DMS53 treated with DMSO at 0.1 percent for 48 hours (cell line): ENCODE measurements at regions not wholly inside any gene's neighbourhood (a gene's known extent, or its start where the extent isn't known, plus 50 kb on each side); places are given as distances from the start of the nearest gene placed in this dataset.
"Not testable (repeated sequence)": the region's sequence is repeated elsewhere in the genome, so short reads cannot be mapped to it uniquely, and the experiment has no call there.

Experiments
- DNase-seq: peaks from one replicate; lab custom pipeline; 2025; ENCODE audit not compliant: unreplicated experiment; lab: John Stamatoyannopoulos, UW

DNA sequence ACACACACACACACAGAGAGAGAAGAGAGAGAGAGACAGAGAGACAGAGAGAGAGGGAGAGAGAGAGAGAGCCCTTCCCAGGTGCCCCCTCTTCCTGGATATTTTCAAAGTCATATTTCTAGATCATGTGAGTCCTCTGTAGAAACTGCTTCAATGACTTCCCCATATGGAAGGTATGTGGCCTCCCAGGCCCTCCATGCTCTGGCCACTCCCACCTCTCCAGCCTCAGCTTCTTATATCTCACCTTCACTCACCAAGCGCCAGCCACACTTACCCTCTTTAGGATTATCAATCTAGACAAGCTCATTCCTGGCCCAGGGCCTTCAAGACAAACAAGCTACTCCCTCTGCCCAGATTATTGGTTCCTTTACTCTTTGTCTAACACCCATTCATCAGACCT lies 259.7 kb downstream of the MTERF1 start:
- no peak for DNase-seq

DNA sequence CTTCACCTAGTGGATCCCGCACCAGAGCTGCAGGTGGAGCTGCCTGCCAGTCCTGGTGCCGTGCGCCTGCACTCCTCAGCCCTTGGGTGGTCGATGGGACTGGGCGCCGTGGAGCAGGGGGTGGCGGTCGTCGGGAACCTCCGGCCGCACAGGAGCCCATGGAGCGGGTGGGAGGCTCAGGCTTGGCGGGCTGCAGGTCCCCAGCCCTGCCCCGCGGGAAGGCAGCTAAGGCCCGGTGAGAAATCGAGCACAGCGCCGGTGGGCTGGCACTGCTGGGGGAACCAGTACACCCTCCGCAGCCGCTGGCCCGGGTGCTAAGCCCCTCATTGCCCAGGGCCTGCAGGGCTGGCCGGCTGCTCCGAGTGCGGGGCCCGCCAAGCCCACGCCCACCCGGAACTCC lies 253.2 kb downstream of the MTERF1 start:
- not testable (repeated sequence) for DNase-seq

GRCh38 chr7:91628742-91629141 lies 251.8 kb downstream of the MTERF1 start:
- DNase-seq, result no peak

- no peak for DNase-seq
Observed at GRCh38 chr7:91630581-91631380, 249.7 kb downstream of the MTERF1 start.

DNA sequence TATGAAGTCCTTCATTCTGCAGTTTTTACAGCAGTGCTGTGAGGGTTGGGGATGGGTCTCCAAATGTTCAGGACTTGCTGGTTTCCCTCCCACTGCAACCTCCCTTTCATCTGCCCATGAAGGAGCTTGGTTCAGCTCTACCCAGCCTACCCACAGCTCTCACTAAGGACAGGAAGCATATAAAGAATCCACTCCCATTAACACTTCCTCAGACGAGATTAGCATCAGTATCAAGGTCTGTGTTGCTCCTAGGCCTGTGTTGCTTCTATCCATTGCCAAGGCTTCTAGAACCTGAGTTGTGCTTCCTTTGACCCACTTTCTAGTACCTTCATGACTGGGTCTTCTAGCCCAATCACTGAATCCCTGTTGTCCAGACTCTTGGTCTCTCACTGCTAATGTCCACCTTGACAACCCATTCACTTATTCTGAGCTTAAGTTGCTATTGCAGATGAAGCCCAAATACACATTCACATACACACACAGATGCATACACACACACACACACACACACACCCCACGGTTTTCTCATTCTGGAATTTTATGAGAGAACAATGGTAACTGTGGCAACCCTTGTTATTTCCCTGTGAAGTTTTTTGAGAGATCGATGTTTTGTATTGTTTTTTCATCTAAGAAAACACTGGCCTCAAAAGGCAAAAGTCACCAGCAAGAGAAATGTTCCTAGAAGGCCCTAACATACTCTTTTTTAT lies 248.1 kb downstream of the MTERF1 start:
- DNase-seq, result peak; percentile 35

DNA sequence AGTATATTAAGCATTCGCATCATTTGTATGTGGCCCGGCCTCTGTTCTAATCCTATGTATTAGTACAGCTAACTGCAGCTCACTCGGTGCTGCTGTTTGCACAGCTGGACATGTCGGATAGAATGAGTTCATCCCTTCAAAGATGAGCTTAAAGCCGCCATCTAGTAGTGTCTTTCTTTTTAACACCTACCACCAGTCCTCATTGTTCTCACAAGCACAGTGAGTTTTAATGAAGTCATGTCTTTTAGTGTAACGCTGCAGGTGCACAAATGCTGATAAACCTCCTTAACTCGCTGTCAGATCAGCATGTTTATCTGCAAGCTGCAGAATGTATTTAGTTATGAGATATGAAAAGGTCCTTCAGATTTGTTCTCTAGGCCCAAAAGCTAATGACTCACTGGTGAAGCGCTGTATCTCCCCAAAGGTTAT lies 247.5 kb downstream of the MTERF1 start:
- peak; percentile 94 for DNase-seq

DNA sequence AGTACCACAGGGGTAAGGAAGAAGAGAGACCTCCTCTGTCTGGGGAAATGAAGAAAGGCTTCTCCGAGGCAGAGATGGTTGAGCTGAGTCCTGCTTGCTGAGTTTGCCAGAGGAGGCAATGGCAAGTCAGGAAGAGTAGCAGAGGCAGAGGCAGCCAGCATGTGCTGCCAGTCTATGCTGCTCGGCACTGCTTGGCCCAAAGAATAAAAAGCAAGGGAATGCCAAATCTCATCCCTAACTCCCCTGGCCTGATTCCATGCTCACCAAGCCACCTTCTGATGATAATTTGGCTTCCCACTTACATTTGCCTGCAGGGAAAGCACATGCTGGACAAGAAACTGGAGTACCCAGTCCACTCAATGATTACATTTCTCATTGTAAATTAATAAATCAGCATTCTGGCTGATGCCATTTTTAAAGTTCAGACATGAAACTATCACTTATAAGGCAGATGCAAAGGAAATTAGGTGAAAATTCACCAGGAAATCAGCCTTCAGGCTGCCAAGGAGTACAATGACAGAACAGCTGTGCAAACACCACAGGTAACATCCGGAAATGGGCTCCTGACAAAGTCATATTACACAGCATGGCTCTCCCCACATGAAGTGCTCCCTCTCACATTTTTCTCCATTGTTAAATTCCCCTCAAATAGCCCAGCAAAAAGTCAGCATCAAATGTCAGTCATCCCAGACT lies 245.9 kb downstream of the MTERF1 start:
- peak; percentile 97 for DNase-seq

GRCh38 chr7:91636129-91636724 lies 244.3 kb downstream of the MTERF1 start:
- peak; percentile 76 for DNase-seq

DNA sequence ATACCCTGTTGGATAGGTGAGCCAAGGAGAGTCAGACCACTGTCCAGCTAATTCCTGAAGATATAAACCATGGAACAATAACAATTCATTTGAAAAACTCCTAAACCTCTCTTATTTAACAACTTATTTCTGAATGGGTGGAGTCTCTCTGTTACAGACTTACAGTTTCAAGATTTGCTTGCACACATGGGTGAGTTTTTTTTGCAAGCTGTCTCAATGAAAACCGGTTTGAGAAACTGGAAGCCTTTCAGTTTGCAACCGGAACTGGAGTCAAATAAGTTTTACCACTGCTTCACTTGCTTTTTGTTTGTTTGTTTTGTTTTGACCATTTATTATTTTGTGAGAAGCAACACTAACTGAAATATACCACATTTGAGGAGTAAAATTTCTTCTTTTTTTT lies 243.8 kb downstream of the MTERF1 start:
- no peak for DNase-seq

DNA sequence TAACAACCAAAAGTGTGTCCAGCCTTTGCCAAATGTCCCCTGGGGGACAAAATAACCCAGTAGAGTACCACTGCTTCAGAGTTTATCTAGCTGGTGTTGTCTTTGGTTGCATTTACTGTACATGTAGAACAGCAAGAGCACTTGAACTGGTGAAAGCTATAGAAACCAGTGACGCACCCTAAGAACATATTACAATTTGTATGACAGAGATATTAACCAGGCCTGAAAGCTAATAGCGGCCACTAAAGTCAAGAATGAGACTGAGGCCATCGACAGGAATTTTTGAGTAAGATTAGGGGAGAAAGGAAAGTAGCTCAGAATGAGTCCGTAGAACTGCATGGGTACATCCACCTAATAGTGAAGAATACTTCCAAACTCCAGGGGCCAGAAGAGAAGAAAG lies 236.2 kb downstream of the MTERF1 start:
- DNase-seq, result no peak

- no peak for DNase-seq
Observed at GRCh38 chr7:91645542-91645941, 235.0 kb downstream of the MTERF1 start.

GRCh38 chr7:91651986-91652385 lies 228.5 kb downstream of the MTERF1 start:
- DNase-seq, result no peak

GRCh38 chr7:91653286-91653685 lies 227.2 kb downstream of the MTERF1 start:
- no peak for DNase-seq

DNA sequence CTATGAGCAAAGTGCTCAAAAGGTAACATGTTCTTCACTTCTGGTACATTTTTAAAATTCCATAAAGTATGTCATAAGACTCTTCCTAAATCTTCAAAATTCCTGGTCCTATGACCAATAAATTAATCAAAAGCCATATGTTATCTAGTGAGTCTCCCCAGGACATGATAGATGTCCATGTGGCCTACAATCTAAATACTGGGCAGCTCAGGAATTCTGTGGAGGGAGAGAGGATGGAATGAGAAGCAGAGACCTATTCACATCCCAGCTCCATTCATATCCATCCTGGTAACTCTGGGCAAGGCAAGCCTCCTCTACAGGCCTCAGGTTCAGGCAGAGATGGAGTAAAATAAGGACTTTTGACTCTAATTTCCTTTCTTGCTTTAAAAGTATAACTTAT lies 224.8 kb downstream of the MTERF1 start:
- no peak for DNase-seq

- DNase-seq, result no peak
Observed at GRCh38 chr7:91656541-91657482, 223.7 kb downstream of the MTERF1 start.

DNA sequence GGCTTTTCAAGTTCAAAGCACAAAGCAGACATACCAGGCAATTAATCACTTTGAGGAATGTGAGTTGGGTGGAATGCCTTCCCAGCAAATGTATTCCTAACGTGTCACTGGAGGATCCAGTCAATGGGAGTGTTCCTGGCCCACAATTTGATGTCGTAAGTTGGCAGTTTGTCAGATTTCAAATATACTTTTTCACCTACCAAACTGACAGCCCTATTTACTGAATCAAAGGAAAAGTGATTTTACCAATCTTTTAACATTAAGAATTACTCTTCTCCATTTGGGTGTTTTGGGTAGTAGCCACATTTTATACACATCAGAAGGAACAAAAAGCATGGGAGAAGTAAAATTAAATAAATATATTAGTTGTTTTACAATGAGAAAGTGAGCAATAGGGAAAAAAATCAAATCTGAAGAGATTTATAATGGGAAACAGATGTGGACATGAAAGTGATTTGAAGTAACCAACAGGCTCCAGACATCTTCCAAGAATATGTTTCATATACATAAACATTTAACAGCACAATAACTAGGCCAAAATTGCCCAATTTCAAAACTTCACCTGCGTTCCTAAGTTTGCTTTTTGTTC lies 222.9 kb downstream of the MTERF1 start:
- DNase-seq, result no peak

GRCh38 chr7:91659096-91659495 lies 221.4 kb downstream of the MTERF1 start:
- DNase-seq, result no peak

- DNase-seq, result no peak
Observed at GRCh38 chr7:91660734-91661356, 219.7 kb downstream of the MTERF1 start.

DNA sequence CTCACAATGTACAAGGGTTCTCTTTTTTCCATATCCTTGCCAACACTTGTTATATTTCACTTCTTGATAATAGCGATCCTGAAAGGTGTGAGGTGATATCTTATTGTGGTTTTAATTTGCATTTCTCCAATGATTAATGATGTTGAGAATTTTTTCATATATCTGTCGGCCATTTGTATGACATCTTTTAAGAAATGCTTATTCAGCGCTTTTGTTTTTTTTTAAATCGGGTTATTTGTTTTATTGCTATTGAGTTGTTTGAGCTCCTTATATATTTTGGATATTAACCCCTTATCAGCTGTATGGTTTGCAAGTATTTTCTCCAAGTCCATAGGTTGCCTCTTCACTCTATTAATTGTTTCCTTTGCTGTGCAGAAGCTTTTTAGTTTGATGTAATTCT lies 218.8 kb downstream of the MTERF1 start:
- DNase-seq, result no peak

DNA sequence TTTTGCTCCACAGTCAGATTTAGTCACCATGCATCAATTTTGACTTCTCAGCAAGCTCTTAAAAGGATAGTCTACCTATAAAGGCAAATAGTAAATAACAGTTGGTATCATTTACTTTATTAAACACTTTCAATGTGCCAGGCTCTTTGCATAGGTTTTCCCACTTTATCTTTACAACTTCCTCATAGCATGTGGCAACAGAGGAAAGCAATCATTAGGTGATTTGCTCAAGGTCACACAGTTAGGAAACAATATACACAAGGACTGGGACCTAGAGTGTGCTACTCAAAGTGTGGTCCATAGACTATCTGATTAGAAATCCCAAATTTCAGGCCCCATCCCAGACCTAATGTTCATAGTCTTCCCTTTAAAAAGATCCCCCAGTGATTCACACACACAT lies 212.3 kb downstream of the MTERF1 start:
- no peak for DNase-seq
